HL-60 (cell line): ENCODE measurements at regions not wholly inside any gene's neighbourhood (a gene's known extent, or its start where the extent isn't known, plus 50 kb on each side); places are given as distances from the start of the nearest gene placed in this dataset.

Source experiments
- DNase-seq, 2 experiments: peaks; one replicate each; pipeline ENCODE4 v3.0.0-alpha.2; 2010 to 2020; ENCODE audit warnings: low read depth in 1 of 2, low spot score in 1 of 2
- H3K27ac ChIP-seq: fragments of 250-450 bp; sonication (Bioruptor Pico); replicated peaks from 2 replicates; pipeline ENCODE4 v1.5.1; 2020; ENCODE audit warnings: mild to moderate bottlenecking, moderate library complexity
- H3K27me3 ChIP-seq: fragments of 250-450 bp; sonication (Bioruptor Pico); 2 replicates; pipeline ENCODE4 v1.5.1; 2021; ENCODE audit warnings: mild to moderate bottlenecking, moderate library complexity; ENCODE audit not compliant: insufficient read depth, poor library complexity, severe bottlenecking
- H3K4me3 ChIP-seq: replicated peaks from 2 replicates; pipeline ENCODE4 v1.5.1; 2011; ENCODE audit warnings: mild to moderate bottlenecking, control low read depth, low read length; ENCODE audit not compliant: insufficient read depth
- GABPA ChIP-seq: IDR thresholded peaks from 2 replicates; pipeline ENCODE4 v1.6.1; 2012; ENCODE audit warnings: low read depth
- POLR2AphosphoS5 ChIP-seq: IDR thresholded peaks from 2 replicates; pipeline ENCODE4 v1.6.1; 2012; ENCODE audit warnings: low read depth
- SPI1 ChIP-seq: IDR thresholded peaks from 2 replicates; pipeline ENCODE4 v1.6.1; 2012; ENCODE audit warnings: low read depth, mild to moderate bottlenecking, borderline replicate concordance
- TF ChIP-seq, protein P1 (sequence below): IDR thresholded peaks from 2 replicates; pipeline ENCODE4 v1.6.1; 2012; ENCODE audit warnings: low read depth; ENCODE audit not compliant: insufficient replicate concordance
- TF ChIP-seq, protein P2 (sequence below): IDR thresholded peaks from one replicate; pipeline ENCODE4 v1.5.1; 2011; ENCODE audit warnings: low read length, control low read depth, inconsistent platforms; ENCODE audit not compliant: insufficient read depth

DNA sequence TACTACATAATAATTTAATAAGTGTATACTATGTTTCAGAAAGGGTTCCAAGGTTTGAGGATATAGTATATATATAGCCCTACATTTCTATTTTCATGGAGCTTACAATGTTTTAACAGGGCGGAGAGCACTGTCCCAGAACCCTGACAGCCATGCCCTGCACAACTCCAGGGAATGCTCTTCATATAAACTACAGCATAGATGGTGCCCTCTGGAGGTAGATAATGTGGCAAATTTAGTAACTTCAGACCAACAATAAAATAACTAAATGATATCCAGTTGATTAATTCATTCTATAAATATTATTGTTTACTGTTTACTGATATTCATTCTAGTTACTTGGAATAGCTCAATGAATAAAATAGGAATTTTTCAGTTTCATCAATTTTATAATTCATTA, 693.7 kb upstream of the CCDC179 start:
- DNase-seq = no peak
- TF ChIP-seq POLR2AphosphoS5 (no peak), GABPA (no peak), SPI1 (no peak)
- TF ChIP-seq, protein P1, sequence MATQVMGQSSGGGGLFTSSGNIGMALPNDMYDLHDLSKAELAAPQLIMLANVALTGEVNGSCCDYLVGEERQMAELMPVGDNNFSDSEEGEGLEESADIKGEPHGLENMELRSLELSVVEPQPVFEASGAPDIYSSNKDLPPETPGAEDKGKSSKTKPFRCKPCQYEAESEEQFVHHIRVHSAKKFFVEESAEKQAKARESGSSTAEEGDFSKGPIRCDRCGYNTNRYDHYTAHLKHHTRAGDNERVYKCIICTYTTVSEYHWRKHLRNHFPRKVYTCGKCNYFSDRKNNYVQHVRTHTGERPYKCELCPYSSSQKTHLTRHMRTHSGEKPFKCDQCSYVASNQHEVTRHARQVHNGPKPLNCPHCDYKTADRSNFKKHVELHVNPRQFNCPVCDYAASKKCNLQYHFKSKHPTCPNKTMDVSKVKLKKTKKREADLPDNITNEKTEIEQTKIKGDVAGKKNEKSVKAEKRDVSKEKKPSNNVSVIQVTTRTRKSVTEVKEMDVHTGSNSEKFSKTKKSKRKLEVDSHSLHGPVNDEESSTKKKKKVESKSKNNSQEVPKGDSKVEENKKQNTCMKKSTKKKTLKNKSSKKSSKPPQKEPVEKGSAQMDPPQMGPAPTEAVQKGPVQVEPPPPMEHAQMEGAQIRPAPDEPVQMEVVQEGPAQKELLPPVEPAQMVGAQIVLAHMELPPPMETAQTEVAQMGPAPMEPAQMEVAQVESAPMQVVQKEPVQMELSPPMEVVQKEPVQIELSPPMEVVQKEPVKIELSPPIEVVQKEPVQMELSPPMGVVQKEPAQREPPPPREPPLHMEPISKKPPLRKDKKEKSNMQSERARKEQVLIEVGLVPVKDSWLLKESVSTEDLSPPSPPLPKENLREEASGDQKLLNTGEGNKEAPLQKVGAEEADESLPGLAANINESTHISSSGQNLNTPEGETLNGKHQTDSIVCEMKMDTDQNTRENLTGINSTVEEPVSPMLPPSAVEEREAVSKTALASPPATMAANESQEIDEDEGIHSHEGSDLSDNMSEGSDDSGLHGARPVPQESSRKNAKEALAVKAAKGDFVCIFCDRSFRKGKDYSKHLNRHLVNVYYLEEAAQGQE = no peak
- TF ChIP-seq, protein P2, sequence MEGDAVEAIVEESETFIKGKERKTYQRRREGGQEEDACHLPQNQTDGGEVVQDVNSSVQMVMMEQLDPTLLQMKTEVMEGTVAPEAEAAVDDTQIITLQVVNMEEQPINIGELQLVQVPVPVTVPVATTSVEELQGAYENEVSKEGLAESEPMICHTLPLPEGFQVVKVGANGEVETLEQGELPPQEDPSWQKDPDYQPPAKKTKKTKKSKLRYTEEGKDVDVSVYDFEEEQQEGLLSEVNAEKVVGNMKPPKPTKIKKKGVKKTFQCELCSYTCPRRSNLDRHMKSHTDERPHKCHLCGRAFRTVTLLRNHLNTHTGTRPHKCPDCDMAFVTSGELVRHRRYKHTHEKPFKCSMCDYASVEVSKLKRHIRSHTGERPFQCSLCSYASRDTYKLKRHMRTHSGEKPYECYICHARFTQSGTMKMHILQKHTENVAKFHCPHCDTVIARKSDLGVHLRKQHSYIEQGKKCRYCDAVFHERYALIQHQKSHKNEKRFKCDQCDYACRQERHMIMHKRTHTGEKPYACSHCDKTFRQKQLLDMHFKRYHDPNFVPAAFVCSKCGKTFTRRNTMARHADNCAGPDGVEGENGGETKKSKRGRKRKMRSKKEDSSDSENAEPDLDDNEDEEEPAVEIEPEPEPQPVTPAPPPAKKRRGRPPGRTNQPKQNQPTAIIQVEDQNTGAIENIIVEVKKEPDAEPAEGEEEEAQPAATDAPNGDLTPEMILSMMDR = no peak
- no peaks in the 10 kb centered on the region for H3K27me3 ChIP-seq
- H3K27ac ChIP-seq = no peak overlapping the region
- H3K4me3 ChIP-seq = no peak overlapping the region

DNA sequence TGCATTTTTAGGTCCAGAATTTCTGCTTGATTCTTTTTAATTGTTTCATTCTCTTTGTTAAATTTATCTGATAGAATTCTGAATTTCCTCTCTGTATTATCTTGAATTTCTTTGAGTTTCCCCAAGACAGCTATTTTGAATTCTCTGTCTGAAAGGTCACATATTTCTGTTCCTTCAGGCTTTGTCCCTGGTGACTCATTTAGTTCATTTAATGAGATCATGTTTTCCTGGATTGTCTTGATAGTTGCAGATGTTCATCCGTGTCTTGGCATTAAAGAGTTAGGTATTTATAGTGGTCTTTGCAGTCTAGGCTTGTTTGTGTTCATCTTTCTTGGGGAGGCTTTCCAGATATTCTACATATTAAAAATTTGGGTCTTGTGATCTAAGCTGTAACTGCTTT, 694.8 kb upstream of the CCDC179 start:
- no peak for DNase-seq
- Histone ChIP-seq H3K27ac (no peak overlapping the region), H3K4me3 (no peak overlapping the region), H3K27me3 (no peaks in the 10 kb centered on the region)
- no peak for TF ChIP-seq SPI1
- TF ChIP-seq, protein P1 = no peak
- TF ChIP-seq GABPA = no peak
- TF ChIP-seq, protein P2 = no peak
- TF ChIP-seq POLR2AphosphoS5 = no peak

DNA sequence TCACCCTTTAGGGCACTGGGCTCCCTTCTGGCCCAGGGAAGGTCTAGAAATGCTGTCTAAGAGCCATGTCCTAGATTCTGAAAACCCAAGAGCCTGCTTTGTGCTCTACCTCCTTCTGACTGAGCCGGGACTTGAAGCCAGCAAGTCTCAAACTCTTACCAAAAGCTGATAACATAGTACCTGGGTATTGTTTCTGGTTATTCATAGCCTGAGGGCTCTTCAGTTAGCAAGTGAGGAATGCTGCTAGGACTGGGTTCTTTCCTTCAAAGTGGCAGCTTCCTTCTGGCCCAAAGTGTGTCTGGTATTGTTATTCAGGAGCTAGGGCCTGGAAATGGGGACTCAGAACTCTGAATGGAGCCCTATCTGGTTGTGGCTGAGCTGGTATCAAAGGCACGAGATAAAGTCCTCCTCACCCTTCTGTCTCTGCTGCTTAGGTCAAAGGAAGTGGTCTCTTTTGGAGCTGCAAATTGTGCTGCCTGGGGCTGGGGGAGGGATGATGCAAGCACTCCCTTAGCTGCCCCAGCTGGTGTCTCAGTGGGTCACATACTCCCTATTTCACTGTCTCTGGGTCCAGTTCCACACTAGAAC, 696.0 kb upstream of the CCDC179 start:
- Histone ChIP-seq H3K4me3 (no peak overlapping the region), H3K27ac (no peak overlapping the region), H3K27me3 (no peaks in the 10 kb centered on the region)
- no peak for TF ChIP-seq SPI1
- TF ChIP-seq, protein P1 = no peak
- no peak for TF ChIP-seq POLR2AphosphoS5
- TF ChIP-seq, protein P2 = no peak
- TF ChIP-seq GABPA = no peak
- DNase-seq = no peak
